Lower lobe of right lung (tissue), 2 donors: ENCODE measurements at regions not wholly inside any gene's neighbourhood (a gene's known extent, or its start where the extent isn't known, plus 50 kb on each side); places are given as distances from the start of the nearest gene placed in this dataset.

Experiments
- ATAC-seq, 2 donors: fragments of 200-7000 bp; cut with Tn5 transposase; one replicate each; pipeline ENCODE4 v1.9.1; 2020 to 2022; ENCODE audit warnings: mild to moderate bottlenecking in 2 of 2, moderate library complexity in 2 of 2
- DNase-seq: peaks from one replicate; pipeline ENCODE4 v3.0.0-alpha.2; 2020
- H3K27ac ChIP-seq: fragments of 200-600 bp; one replicate; pipeline ENCODE4 v1.8.0; 2022
- H3K27me3 ChIP-seq: fragments of 200-600 bp; one replicate; pipeline ENCODE4 v1.8.0; 2022; ENCODE audit warnings: low read depth
- H3K36me3 ChIP-seq: fragments of 200-600 bp; one replicate; pipeline ENCODE4 v1.8.0; 2022; ENCODE audit warnings: mild to moderate bottlenecking
- H3K4me1 ChIP-seq: fragments of 200-600 bp; one replicate; pipeline ENCODE4 v1.8.0; 2022
- H3K4me3 ChIP-seq: fragments of 200-600 bp; one replicate; pipeline ENCODE4 v1.8.0; 2022; ENCODE audit warnings: mild to moderate bottlenecking
- H3K9me3 ChIP-seq: fragments of 200-600 bp; one replicate; pipeline ENCODE4 v1.8.0; 2022
- intact Hi-C: fragments of 100-400 bp; cut with DNase I; formaldehyde crosslinking; loops from one replicate; pipeline ENCODE4 v1.11.0; 2022
- TF ChIP-seq, protein P1 (sequence below): fragments of 200-600 bp; IDR thresholded peaks from one replicate; pipeline ENCODE4 v1.8.0; 2022; ENCODE audit warnings: antibody characterized with exemption, mild to moderate bottlenecking
- donor health status: DM: no; HTN: yes; CAD: no; lungs with severe emphysema.

DNA sequence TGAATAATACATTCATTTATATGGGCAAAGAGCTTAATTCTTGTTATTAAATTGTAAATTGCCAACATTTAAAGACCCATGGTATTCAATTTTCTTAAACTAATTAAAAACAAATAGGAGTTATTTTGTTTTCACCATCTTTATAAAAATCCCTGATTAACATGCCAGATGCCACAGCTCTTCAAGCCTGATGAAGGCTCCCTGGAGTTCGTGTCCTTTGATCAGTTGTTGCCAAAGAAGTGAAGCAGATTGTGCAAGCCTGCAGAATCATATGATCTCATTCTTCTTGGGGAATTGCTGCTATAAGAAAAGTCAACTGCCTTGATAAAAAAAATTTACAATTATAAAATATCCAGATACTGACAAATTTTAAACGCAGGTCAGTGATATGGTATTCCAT is 288.3 kb upstream of the PPFIA2 start:
- ATAC-seq (no peak), DNase-seq (no peak)
- TF ChIP-seq, protein P1, sequence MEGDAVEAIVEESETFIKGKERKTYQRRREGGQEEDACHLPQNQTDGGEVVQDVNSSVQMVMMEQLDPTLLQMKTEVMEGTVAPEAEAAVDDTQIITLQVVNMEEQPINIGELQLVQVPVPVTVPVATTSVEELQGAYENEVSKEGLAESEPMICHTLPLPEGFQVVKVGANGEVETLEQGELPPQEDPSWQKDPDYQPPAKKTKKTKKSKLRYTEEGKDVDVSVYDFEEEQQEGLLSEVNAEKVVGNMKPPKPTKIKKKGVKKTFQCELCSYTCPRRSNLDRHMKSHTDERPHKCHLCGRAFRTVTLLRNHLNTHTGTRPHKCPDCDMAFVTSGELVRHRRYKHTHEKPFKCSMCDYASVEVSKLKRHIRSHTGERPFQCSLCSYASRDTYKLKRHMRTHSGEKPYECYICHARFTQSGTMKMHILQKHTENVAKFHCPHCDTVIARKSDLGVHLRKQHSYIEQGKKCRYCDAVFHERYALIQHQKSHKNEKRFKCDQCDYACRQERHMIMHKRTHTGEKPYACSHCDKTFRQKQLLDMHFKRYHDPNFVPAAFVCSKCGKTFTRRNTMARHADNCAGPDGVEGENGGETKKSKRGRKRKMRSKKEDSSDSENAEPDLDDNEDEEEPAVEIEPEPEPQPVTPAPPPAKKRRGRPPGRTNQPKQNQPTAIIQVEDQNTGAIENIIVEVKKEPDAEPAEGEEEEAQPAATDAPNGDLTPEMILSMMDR, result no peak
- intact Hi-C loops, result no loop called here
- Histone ChIP-seq H3K9me3 (no peaks in the 10 kb centered on the region), H3K4me1 (no peaks in the 10 kb centered on the region), H3K4me3 (no peak overlapping the region), H3K27ac (no peak overlapping the region), H3K27me3 (no peaks in the 10 kb centered on the region), H3K36me3 (no peaks in the 10 kb centered on the region)

GRCh38 chr12:82040987-82041743 is 282.0 kb upstream of the PPFIA2 start:
- Histone ChIP-seq H3K9me3 (no peaks in the 10 kb centered on the region), H3K27me3 (no peaks in the 10 kb centered on the region), H3K36me3 (no peaks in the 10 kb centered on the region), H3K27ac (no peak overlapping the region), H3K4me3 (no peak overlapping the region), H3K4me1 (no peaks in the 10 kb centered on the region)
- no peak for DNase-seq
- TF ChIP-seq, protein P1, result no peak
- ATAC-seq, result no peak
- intact Hi-C loops, result no loop called here

- Histone ChIP-seq H3K27me3 (no peaks in the 10 kb centered on the region), H3K27ac (no peak overlapping the region), H3K4me3 (no peak overlapping the region), H3K36me3 (no peaks in the 10 kb centered on the region), H3K4me1 (no peaks in the 10 kb centered on the region), H3K9me3 (peaks cover 17% of the 10 kb centered on the region)
- ATAC-seq (no peak), DNase-seq (no peak)
- TF ChIP-seq, protein P1, result no peak
- intact Hi-C loops, result no loop called here
Measured at GRCh38 chr12:82034769-82035168, 275.6 kb upstream of the PPFIA2 start.

GRCh38 chr12:82029936-82030335 is 270.8 kb upstream of the PPFIA2 start:
- H3K9me3 ChIP-seq, result peaks cover 9% of the 10 kb centered on the region
- H3K4me3 ChIP-seq, result no peak overlapping the region
- H3K27me3 ChIP-seq, result no peaks in the 10 kb centered on the region
- H3K27ac ChIP-seq, result no peak overlapping the region
- intact Hi-C loops, result no loop called here
- ATAC-seq (no peak), DNase-seq (no peak)
- H3K4me1 ChIP-seq, result no peaks in the 10 kb centered on the region
- TF ChIP-seq, protein P1, result no peak
- no peaks in the 10 kb centered on the region for H3K36me3 ChIP-seq

DNA sequence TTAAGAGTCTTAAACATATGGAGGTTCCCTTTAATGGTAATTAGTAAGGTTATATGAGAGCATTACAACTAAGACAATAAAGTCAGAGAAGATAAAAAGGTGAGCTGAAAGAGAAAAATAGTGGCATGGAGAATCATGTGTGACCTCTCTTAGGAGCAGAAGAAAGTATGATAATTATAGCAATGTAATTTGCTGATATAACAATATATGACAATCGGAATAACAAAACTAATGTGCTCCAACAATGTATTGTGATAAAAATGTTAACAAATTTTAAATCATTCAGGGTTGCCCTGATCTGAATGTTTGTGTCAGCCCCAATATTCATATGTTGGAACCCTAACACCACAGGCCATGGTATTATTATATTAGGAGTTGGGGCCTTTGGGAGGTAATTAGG is 269.6 kb upstream of the PPFIA2 start:
- intact Hi-C loops, result no loop called here
- no peak for ATAC-seq
- Histone ChIP-seq H3K27ac (no peak overlapping the region), H3K36me3 (no peaks in the 10 kb centered on the region), H3K27me3 (no peaks in the 10 kb centered on the region), H3K9me3 (no peaks in the 10 kb centered on the region), H3K4me3 (no peak overlapping the region), H3K4me1 (no peaks in the 10 kb centered on the region)
- TF ChIP-seq, protein P1, result no peak
- no peak for DNase-seq
